H1 (cell line): ENCODE measurements at regions not wholly inside any gene's neighbourhood (a gene's known extent, or its start where the extent isn't known, plus 50 kb on each side); places are given as distances from the start of the nearest gene placed in this dataset.

Experiments
- CTCF ChIA-PET: fragments of 300-600 bp; sonication (Branson Sonifier 250); formaldehyde crosslinking; loops from one replicate; lab custom pipeline; 2021; ENCODE audit not compliant: partially characterized antibody; lab: Charles Lee
- POLR2A ChIA-PET: fragments of 300-600 bp; sonication (Branson Sonifier 250); formaldehyde crosslinking; loops from one replicate; lab custom pipeline; 2021; ENCODE audit warnings: inconsistent platforms; ENCODE audit not compliant: partially characterized antibody; lab: Charles Lee
- DNase-seq, 2 experiments: peaks; one replicate each; pipeline versions ENCODE4 v3.0.0 to v3.0.0-alpha.2; 2010 to 2022; ENCODE audit warnings: low spot score in 2 of 2, low read depth in 1 of 2, mixed read lengths in 1 of 2
- FAIRE-seq: peaks from 2 replicates; lab custom pipeline; 2011; peaks lifted over from hg19 to GRCh38; lab: Jason Lieb, UNC
- H2AFZ ChIP-seq: 2 replicates; pipeline ENCODE4 v1.8.1; 2012; ENCODE audit warnings: low read length, inconsistent platforms
- H2AK5ac ChIP-seq: 2 replicates; pipeline ENCODE4 v1.6.1; 2013; ENCODE audit warnings: low read depth, low read length
- H2BK120ac ChIP-seq: replicated peaks from 2 replicates; pipeline ENCODE3; 2013; ENCODE audit warnings: low read depth, low read length, inconsistent platforms
- H2BK12ac ChIP-seq: 2 replicates; pipeline ENCODE4 v1.6.1; 2013; ENCODE audit warnings: low read depth, low read length
- H2BK15ac ChIP-seq: 2 replicates; pipeline ENCODE4 v1.6.1; 2013; ENCODE audit warnings: low read length
- H2BK20ac ChIP-seq: 2 replicates; pipeline ENCODE4 v1.6.1; 2013; ENCODE audit warnings: low read length
- H2BK5ac ChIP-seq: 2 replicates; pipeline ENCODE4 v1.6.1; 2013; ENCODE audit warnings: low read depth, low read length
- H3K14ac ChIP-seq: 2 replicates; pipeline ENCODE4 v1.6.1; 2013; ENCODE audit warnings: inconsistent platforms; ENCODE audit not compliant: insufficient read length
- H3K18ac ChIP-seq: 2 replicates; pipeline ENCODE4 v1.6.1; 2013; ENCODE audit warnings: low read length; ENCODE audit errors: extremely low read depth
- H3K23ac ChIP-seq: 2 replicates; pipeline ENCODE4 v1.6.1; 2013; ENCODE audit warnings: inconsistent platforms; ENCODE audit not compliant: insufficient read length
- H3K23me2 ChIP-seq: 2 replicates; pipeline ENCODE4 v1.6.1; 2013; ENCODE audit warnings: low read depth, low read length
- H3K27ac ChIP-seq: 2 replicates; pipeline ENCODE4 v1.6.1; 2011; ENCODE audit warnings: low read depth, low read length, inconsistent platforms
- H3K27me3 ChIP-seq, 4 experiments: replicated peaks in 1 of 4; 1 replicate in 1 of 4; 2 replicates in 3 of 4; pipeline versions ENCODE4 v1.6.1 to v1.8.1; 2011 to 2013; ENCODE audit warnings: low read length in 3 of 4, mild to moderate bottlenecking in 3 of 4, inconsistent platforms in 2 of 4, mixed read lengths in 2 of 4, moderate library complexity in 1 of 4; ENCODE audit not compliant: control insufficient read depth in 3 of 4, insufficient read depth in 3 of 4; ENCODE audit errors: extremely low read depth in 1 of 4
- H3K36me3 ChIP-seq, 4 experiments: 2 replicates each; pipeline versions ENCODE4 v1.6.1 to v1.8.1; 2011 to 2013; ENCODE audit warnings: mild to moderate bottlenecking in 4 of 4, low read length in 3 of 4, moderate library complexity in 2 of 4, control low read depth in 1 of 4, inconsistent platforms in 1 of 4; ENCODE audit not compliant: insufficient read depth in 4 of 4, control insufficient read depth in 2 of 4
- H3K4ac ChIP-seq: replicated peaks from 2 replicates; pipeline ENCODE3; 2013; ENCODE audit warnings: low read length, low read depth, mixed read lengths, inconsistent platforms; ENCODE audit not compliant: insufficient read length
- H3K4me1 ChIP-seq, 4 experiments: replicated peaks in 1 of 4; 1 replicate in 1 of 4; 2 replicates in 3 of 4; pipeline versions ENCODE4 v1.6.1 to v1.8.1; 2011 to 2013; ENCODE audit warnings: low read length in 3 of 4, inconsistent platforms in 2 of 4, mixed read lengths in 1 of 4; ENCODE audit not compliant: insufficient read depth in 4 of 4, control insufficient read depth in 3 of 4
- H3K4me2 ChIP-seq, 2 experiments: 2 replicates each; pipeline versions ENCODE4 v1.6.1 to v1.8.1; 2011 to 2013; ENCODE audit warnings: low read depth in 2 of 2, low read length in 2 of 2, control low read depth in 1 of 2, inconsistent platforms in 1 of 2, mild to moderate bottlenecking in 1 of 2; ENCODE audit not compliant: insufficient read depth in 1 of 2
- H3K4me3 ChIP-seq, 4 experiments: fragments of 200-600, 300-600 bp in 1 of 4; sonication (generic), shearing (Covaris generic), sonication (Bioruptor Twin) in 1 of 4; 2 replicates each; pipeline versions ENCODE4 v1.5.1 to v1.8.1; 2011 to 2016; ENCODE audit warnings: low read length in 4 of 4, low read depth in 3 of 4, control low read depth in 2 of 4, inconsistent platforms in 2 of 4, mild to moderate bottlenecking in 2 of 4, mixed read lengths in 1 of 4, moderate library complexity in 1 of 4; ENCODE audit not compliant: insufficient read depth in 2 of 4; ENCODE audit errors: extremely low read depth in 1 of 4
- H3K56ac ChIP-seq: replicated peaks from 2 replicates; pipeline ENCODE3; 2013; ENCODE audit warnings: low read depth, mild to moderate bottlenecking, mixed read lengths, low read length, inconsistent platforms; ENCODE audit not compliant: insufficient read length
- H3K79me1 ChIP-seq: 2 replicates; pipeline ENCODE4 v1.6.1; 2013; ENCODE audit warnings: low read depth, low read length, control low read depth
- H3K79me2 ChIP-seq, 2 experiments: 2 replicates each; pipeline versions ENCODE4 v1.6.1 to v1.8.1; 2012 to 2013; ENCODE audit warnings: low read length in 2 of 2, mild to moderate bottlenecking in 2 of 2, inconsistent platforms in 1 of 2; ENCODE audit not compliant: insufficient read depth in 2 of 2, control insufficient read depth in 1 of 2
- H3K9ac ChIP-seq, 4 experiments: replicated peaks in 1 of 4; 1 replicate in 1 of 4; 2 replicates in 3 of 4; pipeline versions ENCODE4 v1.6.1 to v1.8.1; 2011 to 2013; ENCODE audit warnings: low read depth in 3 of 4, low read length in 3 of 4, control low read depth in 2 of 4, mild to moderate bottlenecking in 2 of 4, moderate library complexity in 2 of 4, inconsistent platforms in 1 of 4; ENCODE audit errors: extremely low read depth in 1 of 4
- H3K9me3 ChIP-seq, 2 experiments: 2 replicates each; pipeline versions ENCODE4 v1.6.1 to v1.8.1; 2012 to 2013; ENCODE audit warnings: mild to moderate bottlenecking in 2 of 2, moderate library complexity in 2 of 2, control low read depth in 1 of 2, inconsistent platforms in 1 of 2, low read depth in 1 of 2, low read length in 1 of 2, mixed read lengths in 1 of 2; ENCODE audit not compliant: insufficient read depth in 2 of 2
- H4K20me1 ChIP-seq, 2 experiments: replicated peaks in 1 of 2; 2 replicates each; pipeline versions ENCODE3 to v1.8.1; 2011 to 2013; ENCODE audit warnings: inconsistent platforms in 2 of 2, low read length in 2 of 2, mild to moderate bottlenecking in 1 of 2; ENCODE audit not compliant: insufficient read depth in 2 of 2, control insufficient read depth in 1 of 2
- H4K5ac ChIP-seq: 2 replicates; pipeline ENCODE4 v1.6.1; 2013; ENCODE audit warnings: low read length, low read depth, mixed read lengths, inconsistent platforms; ENCODE audit not compliant: insufficient read length
- H4K8ac ChIP-seq: 2 replicates; pipeline ENCODE4 v1.8.0; 2013; ENCODE audit warnings: mild to moderate bottlenecking, moderate library complexity, low read length, inconsistent platforms; ENCODE audit not compliant: insufficient read depth; ENCODE audit errors: extremely low read depth
- H4K91ac ChIP-seq: replicated peaks from 2 replicates; pipeline ENCODE3; 2013; ENCODE audit warnings: low read length, mixed read lengths, inconsistent platforms; ENCODE audit not compliant: insufficient read length
- BACH1 ChIP-seq: IDR thresholded peaks from 2 replicates; pipeline ENCODE4 v1.6.1; 2012; ENCODE audit warnings: low read length, improper control_type of control experiment
- NANOG ChIP-seq: IDR thresholded peaks from 2 replicates; pipeline ENCODE4 v1.6.1; 2011; ENCODE audit warnings: low read length, low read depth, mild to moderate bottlenecking, inconsistent platforms; ENCODE audit not compliant: insufficient read depth, poor library complexity, severe bottlenecking
- RXRA ChIP-seq: IDR thresholded peaks from 2 replicates; pipeline ENCODE4 v1.6.1; 2011; ENCODE audit warnings: low read depth, mild to moderate bottlenecking, low read length, moderate library complexity; ENCODE audit not compliant: insufficient read depth

DNA sequence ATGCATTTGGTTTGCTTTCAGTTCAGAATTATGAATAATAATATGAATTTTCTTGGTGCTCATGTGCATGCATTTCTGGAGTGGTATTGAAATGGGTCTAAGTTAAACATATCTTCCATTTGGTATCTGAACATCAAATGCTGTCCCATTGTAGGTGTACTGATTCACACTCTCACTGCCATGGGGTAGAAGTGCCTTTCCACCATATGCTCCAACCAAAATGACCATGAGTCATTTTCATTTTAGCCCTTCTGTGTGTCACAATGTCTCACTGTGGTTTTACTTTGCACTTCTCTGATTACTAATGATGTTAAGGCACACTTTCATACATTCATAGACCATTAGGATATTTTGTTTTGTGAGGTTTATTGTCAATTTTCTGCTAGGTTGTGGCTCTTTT is 211.9 kb downstream of the HAO1 start:
- H3K18ac ChIP-seq: no peak overlapping the region
- FAIRE-seq (no peak), DNase-seq (no peak)
- CTCF ChIA-PET: no interaction called here
- POLR2A ChIA-PET: no interaction called here
- no peak overlapping the region for H2AFZ ChIP-seq
- H4K5ac ChIP-seq: no peak overlapping the region
- no peaks in the 10 kb centered on the region for H3K4me1 ChIP-seq
- no peak overlapping the region for H3K14ac ChIP-seq
- no peak overlapping the region for H4K8ac ChIP-seq
- no peaks in the 10 kb centered on the region for H3K36me3 ChIP-seq
- H3K56ac ChIP-seq: no peak overlapping the region
- no peaks in the 10 kb centered on the region for H3K27me3 ChIP-seq
- H2BK12ac ChIP-seq: no peak overlapping the region
- H3K9ac ChIP-seq: no peak overlapping the region
- H2BK20ac ChIP-seq: no peak overlapping the region
- H2AK5ac ChIP-seq: no peak overlapping the region
- no peaks in the 10 kb centered on the region for H3K79me2 ChIP-seq
- no peak overlapping the region for H4K91ac ChIP-seq
- H3K9me3 ChIP-seq: 0 out of 4 replicates have a peak, but pooled peaks cover 0 to 3% of the 10 kb centered on the region in 2 experiments
- H2BK15ac ChIP-seq: no peak overlapping the region
- no peaks in the 10 kb centered on the region for H4K20me1 ChIP-seq
- H3K4me2 ChIP-seq: no peak overlapping the region
- H2BK120ac ChIP-seq: no peak overlapping the region
- no peaks in the 10 kb centered on the region for H3K23me2 ChIP-seq
- H2BK5ac ChIP-seq: no peak overlapping the region
- H3K27ac ChIP-seq: no peak overlapping the region
- no peak overlapping the region for H3K23ac ChIP-seq
- no peaks in the 10 kb centered on the region for H3K79me1 ChIP-seq
- no peak overlapping the region for H3K4ac ChIP-seq
- no peak overlapping the region for H3K4me3 ChIP-seq
- no peak for TF ChIP-seq RXRA
- no peak for TF ChIP-seq NANOG
- TF ChIP-seq BACH1: no peak
